OCI-LY1 (cell line): ENCODE measurements at regions not wholly inside any gene's neighbourhood (a gene's known extent, or its start where the extent isn't known, plus 50 kb on each side); places are given as distances from the start of the nearest gene placed in this dataset.

Source experiments
- EZH2 ChIP-seq: fragments of 200-600 bp; sonication (generic), shearing (Covaris generic); IDR thresholded peaks from 2 replicates; pipeline ENCODE4 v1.8.0; 2017; ENCODE audit warnings: borderline replicate concordance, mixed run types, mild to moderate bottlenecking, antibody characterized with exemption, low read length, moderate library complexity, mixed read lengths
- TF ChIP-seq, protein P1 (sequence below): fragments of 200-600 bp; sonication (generic), shearing (Covaris generic); IDR thresholded peaks from 2 replicates; pipeline ENCODE4 v1.5.1; 2017; ENCODE audit warnings: mild to moderate bottlenecking, antibody characterized with exemption, low read length, moderate library complexity, mixed read lengths

DNA sequence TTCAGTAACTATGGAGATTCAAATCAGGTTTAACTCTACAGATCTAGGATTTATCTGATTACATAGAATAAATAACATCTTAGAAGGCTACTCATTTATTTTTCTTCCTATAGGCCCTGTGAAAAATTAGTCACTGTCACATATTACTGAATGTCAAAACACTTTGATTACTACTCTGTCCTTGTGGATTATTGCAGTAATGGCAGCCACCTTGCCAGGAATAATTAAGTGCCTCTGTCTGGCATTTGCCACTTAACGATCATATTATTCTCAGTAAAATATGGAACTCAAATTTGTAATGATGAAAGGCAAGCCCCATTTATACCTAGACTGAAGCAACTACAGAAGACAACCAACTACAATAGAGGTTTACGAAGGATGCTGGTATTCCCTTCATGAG lies 596.3 kb upstream of the ARPP21 start:
- TF ChIP-seq, protein P1, sequence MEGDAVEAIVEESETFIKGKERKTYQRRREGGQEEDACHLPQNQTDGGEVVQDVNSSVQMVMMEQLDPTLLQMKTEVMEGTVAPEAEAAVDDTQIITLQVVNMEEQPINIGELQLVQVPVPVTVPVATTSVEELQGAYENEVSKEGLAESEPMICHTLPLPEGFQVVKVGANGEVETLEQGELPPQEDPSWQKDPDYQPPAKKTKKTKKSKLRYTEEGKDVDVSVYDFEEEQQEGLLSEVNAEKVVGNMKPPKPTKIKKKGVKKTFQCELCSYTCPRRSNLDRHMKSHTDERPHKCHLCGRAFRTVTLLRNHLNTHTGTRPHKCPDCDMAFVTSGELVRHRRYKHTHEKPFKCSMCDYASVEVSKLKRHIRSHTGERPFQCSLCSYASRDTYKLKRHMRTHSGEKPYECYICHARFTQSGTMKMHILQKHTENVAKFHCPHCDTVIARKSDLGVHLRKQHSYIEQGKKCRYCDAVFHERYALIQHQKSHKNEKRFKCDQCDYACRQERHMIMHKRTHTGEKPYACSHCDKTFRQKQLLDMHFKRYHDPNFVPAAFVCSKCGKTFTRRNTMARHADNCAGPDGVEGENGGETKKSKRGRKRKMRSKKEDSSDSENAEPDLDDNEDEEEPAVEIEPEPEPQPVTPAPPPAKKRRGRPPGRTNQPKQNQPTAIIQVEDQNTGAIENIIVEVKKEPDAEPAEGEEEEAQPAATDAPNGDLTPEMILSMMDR = no peak
- no peak for TF ChIP-seq EZH2
